H1 (cell line): ENCODE measurements at regions not wholly inside any gene's neighbourhood (a gene's known extent, or its start where the extent isn't known, plus 50 kb on each side); places are given as distances from the start of the nearest gene placed in this dataset.

ENCODE experiments used
- CHD2 ChIP-seq: IDR thresholded peaks from 2 replicates; pipeline ENCODE4 v1.6.1; 2012; ENCODE audit warnings: low read length, improper control_type of control experiment
- FOSL1 ChIP-seq: IDR thresholded peaks from 2 replicates; pipeline ENCODE4 v1.6.1; 2011; ENCODE audit warnings: mild to moderate bottlenecking, low read depth, low read length, moderate library complexity; ENCODE audit not compliant: insufficient read depth
- POLR2AphosphoS5 ChIP-seq: IDR thresholded peaks from 2 replicates; pipeline ENCODE4 v1.6.1; 2011; ENCODE audit warnings: low read depth, low read length
- RNF2 ChIP-seq: fragments of 200-900, 300-1000 bp; sonication (generic); IDR thresholded peaks from 2 replicates; pipeline ENCODE4 v1.7.1; 2016; ENCODE audit warnings: borderline replicate concordance, low read depth, mild to moderate bottlenecking, antibody characterized with exemption, low read length; ENCODE audit not compliant: poor library complexity, severe bottlenecking; ENCODE audit errors: missing control alignments
- SIN3A ChIP-seq, 2 experiments: IDR thresholded peaks in 1 of 2; conservative IDR thresholded peaks in 1 of 2; 2 replicates each; pipeline ENCODE4 v1.6.1; 2011 to 2012; ENCODE audit warnings: low read length in 2 of 2, improper control_type of control experiment in 1 of 2, low read depth in 1 of 2, mild to moderate bottlenecking in 1 of 2

- TF ChIP-seq FOSL1: no peak
- TF ChIP-seq RNF2: no peak
- TF ChIP-seq POLR2AphosphoS5: no peak
- no peak for TF ChIP-seq CHD2
- TF ChIP-seq SIN3A (conservative IDR thresholded peaks at IDR 0.05 in 1 of 2, IDR thresholded peaks at IDR 0.05 in 1 of 2; ENCODE audit: low read depth in 1 of 2, low read length in 2 of 2): no peak
Measured at GRCh38 chr4:19298998-19299397, 952.7 kb upstream of the SLIT2 start (continued).
